ENCODE measurements at regions not wholly inside any gene's neighbourhood (a gene's known extent, or its start where the extent isn't known, plus 50 kb on each side); places are given as distances from the start of the nearest gene placed in this dataset.
A peak's percentile ranks its signal among the peaks of the same experiment; 100 is the strongest.

GRCh38 chr3:31268868-31269267, 263.9 kb upstream of the STT3B start:
- H3K4me1 ChIP-seq (replicated peaks; ENCODE audit: insufficient read depth) = peaks cover 6% of the 10 kb centered on the region
- H3K36me3 ChIP-seq (ENCODE audit: low read depth) = no peaks in the 10 kb centered on the region
- POLR2A ChIA-PET (ENCODE audit: unreplicated experiment) = no interaction called here
- no TSS peak for BruUV-seq (replicated peaks)
- no peak for TF ChIP-seq CTCF (conservative IDR thresholded peaks at IDR 0.05)
- TF ChIP-seq EZH2 (IDR thresholded peaks at IDR 0.05; ENCODE audit: low read depth) = no peak
- H3K4me3 ChIP-seq = no peak overlapping the region
- H3F3A ChIP-seq (ENCODE audit: insufficient read depth, low read depth) = no peaks in the 10 kb centered on the region
- H3K9me3 ChIP-seq (ENCODE audit: insufficient read depth, low read depth) = no peaks in the 10 kb centered on the region
- no peak for DNase-seq
- H4K20me1 ChIP-seq (ENCODE audit: insufficient read depth) = no peaks in the 10 kb centered on the region
- no peak overlapping the region for H3K27ac ChIP-seq
- H3K27me3 ChIP-seq (ENCODE audit: insufficient read depth, low read depth) = no peaks in the 10 kb centered on the region
- no peak overlapping the region for H3K4me2 ChIP-seq
- no peaks in the 10 kb centered on the region for H3K9me2 ChIP-seq (ENCODE audit: insufficient read depth)
- no peaks in the 10 kb centered on the region for H3K79me2 ChIP-seq (ENCODE audit: low read depth)
- H2AFZ ChIP-seq = no peak overlapping the region
- intact Hi-C loops (cut with micrococcal nuclease; ENCODE audit: unreplicated experiment) = no loop called here
- CTCF ChIA-PET = no interaction called here

GRCh38 chr3:31270010-31270409, 262.7 kb upstream of the STT3B start:
- DNase-seq = no peak
- Histone ChIP-seq H2AFZ (no peak overlapping the region), H4K20me1 (ENCODE audit: insufficient read depth) (no peaks in the 10 kb centered on the region), H3K27me3 (ENCODE audit: insufficient read depth, low read depth) (no peaks in the 10 kb centered on the region), H3F3A (ENCODE audit: insufficient read depth, low read depth) (peaks cover 9% of the 10 kb centered on the region), H3K4me1 (replicated peaks; ENCODE audit: insufficient read depth) (peaks cover 18% of the 10 kb centered on the region), H3K27ac (no peak overlapping the region), H3K4me3 (no peak overlapping the region), H3K9me2 (ENCODE audit: insufficient read depth) (no peaks in the 10 kb centered on the region), H3K4me2 (no peak overlapping the region), H3K9me3 (ENCODE audit: insufficient read depth, low read depth) (no peaks in the 10 kb centered on the region), H3K79me2 (ENCODE audit: low read depth) (no peaks in the 10 kb centered on the region), H3K36me3 (ENCODE audit: low read depth) (no peaks in the 10 kb centered on the region)
- CTCF ChIA-PET = no interaction called here
- TF ChIP-seq EZH2 (IDR thresholded peaks at IDR 0.05; ENCODE audit: low read depth) (no peak), CTCF (conservative IDR thresholded peaks at IDR 0.05) (no peak)
- intact Hi-C loops (cut with micrococcal nuclease; ENCODE audit: unreplicated experiment) = loop anchor here (10.0 kb wide), 1 partner anchor 175 kb away; no protein-coding TSS in a partner anchor
- POLR2A ChIA-PET (ENCODE audit: unreplicated experiment) = no interaction called here
- no TSS peak for BruUV-seq (replicated peaks)

DNA sequence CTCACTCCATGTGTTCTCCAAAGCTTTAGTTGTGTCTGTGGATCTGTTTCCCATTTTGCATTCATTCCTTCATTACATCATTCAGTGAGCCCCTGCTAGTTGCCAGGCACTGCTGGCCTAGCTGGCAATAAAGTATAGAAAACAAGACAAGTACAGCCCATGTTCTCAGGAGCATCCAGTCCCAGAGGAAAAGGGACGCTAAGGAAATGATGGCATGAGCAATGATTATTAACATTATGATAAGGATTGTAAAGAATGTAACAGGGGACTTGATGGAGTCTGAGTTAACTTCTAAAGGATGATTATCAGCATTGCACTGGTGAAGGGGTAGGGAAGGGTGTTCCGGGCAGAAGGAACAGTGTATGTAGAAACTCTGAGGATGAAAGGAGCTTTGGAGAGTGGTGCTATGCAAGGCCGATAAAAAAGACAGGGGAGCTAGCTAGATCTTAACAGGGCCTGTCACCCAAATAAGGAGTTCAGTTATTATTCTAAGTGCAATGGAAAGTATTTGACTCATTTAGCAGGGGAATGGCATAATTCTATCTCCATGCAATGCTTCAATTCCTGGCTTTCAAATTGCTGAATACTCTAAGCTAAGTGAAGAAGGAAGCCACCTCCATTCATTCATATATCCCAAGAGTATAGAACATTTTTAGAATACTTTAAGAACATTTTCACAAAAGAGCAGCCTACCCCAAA, 258.2 kb upstream of the STT3B start:
- Histone ChIP-seq H3K9me3 (ENCODE audit: insufficient read depth, low read depth) (no peaks in the 10 kb centered on the region), H4K20me1 (ENCODE audit: insufficient read depth) (no peaks in the 10 kb centered on the region), H3K4me1 (replicated peaks; ENCODE audit: insufficient read depth) (peaks cover 42% of the 10 kb centered on the region), H3K9me2 (ENCODE audit: insufficient read depth) (no peaks in the 10 kb centered on the region), H3K79me2 (ENCODE audit: low read depth) (no peaks in the 10 kb centered on the region), H3K36me3 (ENCODE audit: low read depth) (no peaks in the 10 kb centered on the region), H3F3A (ENCODE audit: insufficient read depth, low read depth) (peaks cover 19% of the 10 kb centered on the region), H2AFZ (no peak overlapping the region), H3K27me3 (ENCODE audit: insufficient read depth, low read depth) (no peaks in the 10 kb centered on the region), H3K27ac (peak overlapping the region; percentile 83), H3K4me2 (peak overlapping the region; percentile 67), H3K4me3 (peak overlapping the region; percentile 32; the same call in 1 of the 2 replicates)
- no TSS peak for BruUV-seq (replicated peaks)
- ChIA-PET POLR2A (ENCODE audit: unreplicated experiment) (no interaction called here), CTCF (interaction anchor here (0.6 kb wide), 1 partner anchor 265 kb away, joined by 4 read pairs; no protein-coding TSS in a partner anchor)
- DNase-seq = no peak
- intact Hi-C loops (cut with micrococcal nuclease; ENCODE audit: unreplicated experiment) = loop anchor here (1.0 to 10.0 kb wide), 5 partner anchors 14 to 233 kb away; no protein-coding TSS in a partner anchor
- TF ChIP-seq EZH2 (IDR thresholded peaks at IDR 0.05; ENCODE audit: low read depth) (no peak), CTCF (conservative IDR thresholded peaks at IDR 0.05) (no peak)
